ENCODE measurements at regions not wholly inside any gene's neighbourhood (a gene's known extent, or its start where the extent isn't known, plus 50 kb on each side); places are given as distances from the start of the nearest gene placed in this dataset.

DNA sequence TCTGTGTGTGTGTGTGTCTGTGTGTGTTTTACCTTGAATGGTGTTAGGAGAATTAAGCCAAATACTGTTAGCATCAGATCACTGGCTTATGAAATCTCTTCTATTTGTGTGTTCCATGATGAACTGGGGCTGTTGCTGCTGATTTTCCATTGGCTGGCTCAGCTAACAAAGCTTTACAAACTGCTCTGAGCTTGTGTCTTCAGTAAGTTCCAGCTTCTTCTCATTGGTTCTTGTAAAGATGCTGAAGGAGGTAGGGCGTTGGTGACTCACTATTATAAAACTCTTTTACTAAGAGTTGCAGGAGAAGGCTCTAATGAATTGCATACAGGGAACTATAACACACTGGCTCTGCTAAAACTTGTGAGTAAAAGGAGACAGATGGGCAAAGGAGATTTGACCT lies 136.4 kb upstream of the PRKCQ start:
- TF ChIP-seq, protein P1, sequence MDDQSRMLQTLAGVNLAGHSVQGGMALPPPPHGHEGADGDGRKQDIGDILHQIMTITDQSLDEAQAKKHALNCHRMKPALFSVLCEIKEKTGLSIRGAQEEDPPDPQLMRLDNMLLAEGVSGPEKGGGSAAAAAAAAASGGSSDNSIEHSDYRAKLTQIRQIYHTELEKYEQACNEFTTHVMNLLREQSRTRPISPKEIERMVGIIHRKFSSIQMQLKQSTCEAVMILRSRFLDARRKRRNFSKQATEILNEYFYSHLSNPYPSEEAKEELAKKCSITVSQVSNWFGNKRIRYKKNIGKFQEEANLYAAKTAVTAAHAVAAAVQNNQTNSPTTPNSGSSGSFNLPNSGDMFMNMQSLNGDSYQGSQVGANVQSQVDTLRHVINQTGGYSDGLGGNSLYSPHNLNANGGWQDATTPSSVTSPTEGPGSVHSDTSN (CRISPR knock-in tag; IDR thresholded peaks at IDR 0.05; ENCODE audit: borderline replicate concordance), result no peak
- no peak for TF ChIP-seq TCF12 (IDR thresholded peaks at IDR 0.05)
- no peak for TF ChIP-seq TCF12 (CRISPR knock-in tag; IDR thresholded peaks at IDR 0.05)
- TF ChIP-seq ZBTB42 (CRISPR knock-in tag; IDR thresholded peaks at IDR 0.05), result no peak
- TF ChIP-seq, protein P2, sequence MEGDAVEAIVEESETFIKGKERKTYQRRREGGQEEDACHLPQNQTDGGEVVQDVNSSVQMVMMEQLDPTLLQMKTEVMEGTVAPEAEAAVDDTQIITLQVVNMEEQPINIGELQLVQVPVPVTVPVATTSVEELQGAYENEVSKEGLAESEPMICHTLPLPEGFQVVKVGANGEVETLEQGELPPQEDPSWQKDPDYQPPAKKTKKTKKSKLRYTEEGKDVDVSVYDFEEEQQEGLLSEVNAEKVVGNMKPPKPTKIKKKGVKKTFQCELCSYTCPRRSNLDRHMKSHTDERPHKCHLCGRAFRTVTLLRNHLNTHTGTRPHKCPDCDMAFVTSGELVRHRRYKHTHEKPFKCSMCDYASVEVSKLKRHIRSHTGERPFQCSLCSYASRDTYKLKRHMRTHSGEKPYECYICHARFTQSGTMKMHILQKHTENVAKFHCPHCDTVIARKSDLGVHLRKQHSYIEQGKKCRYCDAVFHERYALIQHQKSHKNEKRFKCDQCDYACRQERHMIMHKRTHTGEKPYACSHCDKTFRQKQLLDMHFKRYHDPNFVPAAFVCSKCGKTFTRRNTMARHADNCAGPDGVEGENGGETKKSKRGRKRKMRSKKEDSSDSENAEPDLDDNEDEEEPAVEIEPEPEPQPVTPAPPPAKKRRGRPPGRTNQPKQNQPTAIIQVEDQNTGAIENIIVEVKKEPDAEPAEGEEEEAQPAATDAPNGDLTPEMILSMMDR (CRISPR knock-in tag; IDR thresholded peaks at IDR 0.05), result no peak
- no peak for TF ChIP-seq SIN3A (IDR thresholded peaks at IDR 0.05; ENCODE audit: borderline replicate concordance, low read depth, low read length)
- no peak for TF ChIP-seq MAFK (conservative IDR thresholded peaks at IDR 0.05 in 1 of 2, IDR thresholded peaks at IDR 0.05 in 1 of 2; ENCODE audit: low read length in 2 of 2)
- TF ChIP-seq SATB2 (CRISPR knock-in tag; IDR thresholded peaks at IDR 0.05), result no peak
- TF ChIP-seq ZNF780A (CRISPR knock-in tag; IDR thresholded peaks at IDR 0.05), result no peak
- no peak for TF ChIP-seq ZNF431 (CRISPR knock-in tag; IDR thresholded peaks at IDR 0.05; ENCODE audit: borderline replicate concordance, low read depth)
- TF ChIP-seq MEIS2 (CRISPR knock-in tag; IDR thresholded peaks at IDR 0.05), result no peak
- TF ChIP-seq ZNF350 (CRISPR knock-in tag; IDR thresholded peaks at IDR 0.05; ENCODE audit: borderline replicate concordance, low read depth), result no peak
- TF ChIP-seq, protein P3, sequence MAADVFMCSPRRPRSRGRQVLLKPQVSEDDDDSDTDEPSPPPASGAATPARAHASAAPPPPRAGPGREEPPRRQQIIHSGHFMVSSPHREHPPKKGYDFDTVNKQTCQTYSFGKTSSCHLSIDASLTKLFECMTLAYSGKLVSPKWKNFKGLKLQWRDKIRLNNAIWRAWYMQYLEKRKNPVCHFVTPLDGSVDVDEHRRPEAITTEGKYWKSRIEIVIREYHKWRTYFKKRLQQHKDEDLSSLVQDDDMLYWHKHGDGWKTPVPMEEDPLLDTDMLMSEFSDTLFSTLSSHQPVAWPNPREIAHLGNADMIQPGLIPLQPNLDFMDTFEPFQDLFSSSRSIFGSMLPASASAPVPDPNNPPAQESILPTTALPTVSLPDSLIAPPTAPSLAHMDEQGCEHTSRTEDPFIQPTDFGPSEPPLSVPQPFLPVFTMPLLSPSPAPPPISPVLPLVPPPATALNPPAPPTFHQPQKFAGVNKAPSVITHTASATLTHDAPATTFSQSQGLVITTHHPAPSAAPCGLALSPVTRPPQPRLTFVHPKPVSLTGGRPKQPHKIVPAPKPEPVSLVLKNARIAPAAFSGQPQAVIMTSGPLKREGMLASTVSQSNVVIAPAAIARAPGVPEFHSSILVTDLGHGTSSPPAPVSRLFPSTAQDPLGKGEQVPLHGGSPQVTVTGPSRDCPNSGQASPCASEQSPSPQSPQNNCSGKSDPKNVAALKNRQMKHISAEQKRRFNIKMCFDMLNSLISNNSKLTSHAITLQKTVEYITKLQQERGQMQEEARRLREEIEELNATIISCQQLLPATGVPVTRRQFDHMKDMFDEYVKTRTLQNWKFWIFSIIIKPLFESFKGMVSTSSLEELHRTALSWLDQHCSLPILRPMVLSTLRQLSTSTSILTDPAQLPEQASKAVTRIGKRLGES (CRISPR knock-in tag; IDR thresholded peaks at IDR 0.05; ENCODE audit: borderline replicate concordance), result no peak
- TF ChIP-seq, protein P4, sequence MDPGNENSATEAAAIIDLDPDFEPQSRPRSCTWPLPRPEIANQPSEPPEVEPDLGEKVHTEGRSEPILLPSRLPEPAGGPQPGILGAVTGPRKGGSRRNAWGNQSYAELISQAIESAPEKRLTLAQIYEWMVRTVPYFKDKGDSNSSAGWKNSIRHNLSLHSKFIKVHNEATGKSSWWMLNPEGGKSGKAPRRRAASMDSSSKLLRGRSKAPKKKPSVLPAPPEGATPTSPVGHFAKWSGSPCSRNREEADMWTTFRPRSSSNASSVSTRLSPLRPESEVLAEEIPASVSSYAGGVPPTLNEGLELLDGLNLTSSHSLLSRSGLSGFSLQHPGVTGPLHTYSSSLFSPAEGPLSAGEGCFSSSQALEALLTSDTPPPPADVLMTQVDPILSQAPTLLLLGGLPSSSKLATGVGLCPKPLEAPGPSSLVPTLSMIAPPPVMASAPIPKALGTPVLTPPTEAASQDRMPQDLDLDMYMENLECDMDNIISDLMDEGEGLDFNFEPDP (CRISPR knock-in tag; conservative IDR thresholded peaks at IDR 0.05), result no peak
